Activated CD4-positive, alpha-beta T cell treated with anti-CD3 and anti-CD28 coated beads, Interleukin-2, amount 10 ng/mL, durations not matched to agents 7 days and 5 days (primary cell): ENCODE measurements at regions not wholly inside any gene's neighbourhood (a gene's known extent, or its start where the extent isn't known, plus 50 kb on each side); places are given as distances from the start of the nearest gene placed in this dataset.

Experiments
- CTCF ChIA-PET: fragments of 350-600 bp; sonication (Branson Sonifier 250); formaldehyde crosslinking; loops from one replicate; lab custom pipeline; 2021; ENCODE audit warnings: antibody characterized with exemption; lab: Charles Lee
- POLR2A ChIA-PET: fragments of 350-600 bp; sonication (Branson Sonifier 250); formaldehyde crosslinking; loops from one replicate; lab custom pipeline; 2021; ENCODE audit warnings: antibody characterized with exemption; lab: Charles Lee
- DNase-seq: peaks from one replicate; pipeline ENCODE4 v3.0.0-alpha.2; 2020
- H3K27ac Mint-ChIP-seq: one replicate; pipeline ENCODE4 v1.8.0; 2021; ENCODE audit warnings: mild to moderate bottlenecking, moderate library complexity, mixed read lengths
- H3K27me3 Mint-ChIP-seq: one replicate; pipeline ENCODE4 v1.8.0; 2021; ENCODE audit warnings: mixed read lengths
- H3K36me3 Mint-ChIP-seq: one replicate; pipeline ENCODE4 v1.8.0; 2021; ENCODE audit warnings: low read depth, mixed read lengths
- H3K4me1 Mint-ChIP-seq: one replicate; pipeline ENCODE4 v1.8.0; 2021; ENCODE audit warnings: mixed read lengths
- H3K4me3 Mint-ChIP-seq: one replicate; pipeline ENCODE4 v1.8.0; 2021; ENCODE audit warnings: mild to moderate bottlenecking, moderate library complexity, mixed read lengths
- H3K9me3 Mint-ChIP-seq: one replicate; pipeline ENCODE4 v1.8.0; 2021; ENCODE audit warnings: mixed read lengths

- Mint-ChIP-seq H3K27ac (no peak overlapping the region), H3K4me3 (no peak overlapping the region), H3K27me3 (no peaks in the 10 kb centered on the region), H3K9me3 (peaks cover 12% of the 10 kb centered on the region), H3K36me3 (no peaks in the 10 kb centered on the region), H3K4me1 (no peaks in the 10 kb centered on the region)
- DNase-seq: no peak
- ChIA-PET CTCF (no interaction called here), POLR2A (no interaction called here)
Observed at GRCh38 chr2:51629406-51629805, 597.5 kb upstream of the NRXN1 start.

GRCh38 chr2:51628917-51629316 is 597.0 kb upstream of the NRXN1 start:
- H3K9me3 Mint-ChIP-seq: peaks cover 12% of the 10 kb centered on the region
- H3K27ac Mint-ChIP-seq: no peak overlapping the region
- CTCF ChIA-PET: no interaction called here

GRCh38 chr2:51624995-51625394 is 593.1 kb upstream of the NRXN1 start:
- POLR2A ChIA-PET: no interaction called here
- Mint-ChIP-seq H3K4me3 (no peak overlapping the region), H3K36me3 (no peaks in the 10 kb centered on the region), H3K27me3 (no peaks in the 10 kb centered on the region), H3K9me3 (peaks cover 13% of the 10 kb centered on the region), H3K4me1 (no peaks in the 10 kb centered on the region), H3K27ac (no peak overlapping the region)
- DNase-seq: no peak
- CTCF ChIA-PET: no interaction called here

More at GRCh38 chr2:51628917-51629316, 597.0 kb upstream of the NRXN1 start:
- H3K36me3 Mint-ChIP-seq: no peaks in the 10 kb centered on the region
- DNase-seq: no peak
- H3K27me3 Mint-ChIP-seq: no peaks in the 10 kb centered on the region
- no peak overlapping the region for H3K4me3 Mint-ChIP-seq
- no peaks in the 10 kb centered on the region for H3K4me1 Mint-ChIP-seq
- POLR2A ChIA-PET: no interaction called here

- no peak overlapping the region for H3K27ac Mint-ChIP-seq
- CTCF ChIA-PET: no interaction called here
- DNase-seq: no peak
- peaks cover 16% of the 10 kb centered on the region for H3K9me3 Mint-ChIP-seq
- H3K4me3 Mint-ChIP-seq: no peak overlapping the region
- POLR2A ChIA-PET: no interaction called here
- H3K27me3 Mint-ChIP-seq: no peaks in the 10 kb centered on the region
- no peaks in the 10 kb centered on the region for H3K36me3 Mint-ChIP-seq
- H3K4me1 Mint-ChIP-seq: no peaks in the 10 kb centered on the region
Observed at GRCh38 chr2:51620796-51621195, 588.9 kb upstream of the NRXN1 start.

- Mint-ChIP-seq H3K9me3 (peaks cover 15% of the 10 kb centered on the region), H3K27me3 (no peaks in the 10 kb centered on the region), H3K4me1 (no peaks in the 10 kb centered on the region), H3K4me3 (no peak overlapping the region), H3K27ac (no peak overlapping the region), H3K36me3 (no peaks in the 10 kb centered on the region)
- ChIA-PET CTCF (no interaction called here), POLR2A (no interaction called here)
- no peak for DNase-seq
Observed at GRCh38 chr2:51619961-51620360, 588.0 kb upstream of the NRXN1 start.

- H3K9me3 Mint-ChIP-seq: peaks cover 23% of the 10 kb centered on the region
Observed at GRCh38 chr2:51612387-51612786, 580.5 kb upstream of the NRXN1 start.

GRCh38 chr2:51601706-51602105 is 569.8 kb upstream of the NRXN1 start:
- Mint-ChIP-seq H3K4me1 (no peaks in the 10 kb centered on the region), H3K9me3 (peaks cover 15% of the 10 kb centered on the region), H3K4me3 (no peak overlapping the region), H3K36me3 (no peaks in the 10 kb centered on the region), H3K27ac (no peak overlapping the region), H3K27me3 (no peaks in the 10 kb centered on the region)
- DNase-seq: no peak
- CTCF ChIA-PET: no interaction called here
- POLR2A ChIA-PET: no interaction called here

More at GRCh38 chr2:51612387-51612786, 580.5 kb upstream of the NRXN1 start:
- DNase-seq: no peak
- Mint-ChIP-seq H3K4me1 (no peaks in the 10 kb centered on the region), H3K36me3 (no peaks in the 10 kb centered on the region), H3K27me3 (no peaks in the 10 kb centered on the region), H3K4me3 (no peak overlapping the region), H3K27ac (no peak overlapping the region)
- CTCF ChIA-PET: no interaction called here
- POLR2A ChIA-PET: no interaction called here

- Mint-ChIP-seq H3K36me3 (no peaks in the 10 kb centered on the region), H3K4me1 (no peaks in the 10 kb centered on the region), H3K27me3 (no peaks in the 10 kb centered on the region), H3K27ac (no peak overlapping the region), H3K4me3 (no peak overlapping the region), H3K9me3 (no peaks in the 10 kb centered on the region)
- no peak for DNase-seq
- ChIA-PET POLR2A (no interaction called here), CTCF (interaction anchor here (0.6 kb wide), 1 partner anchor 31 kb away, joined by 3 read pairs; no protein-coding TSS in a partner anchor)
Observed at GRCh38 chr2:51597086-51597485, 565.2 kb upstream of the NRXN1 start.

GRCh38 chr2:51595836-51596235 is 563.9 kb upstream of the NRXN1 start:
- Mint-ChIP-seq H3K36me3 (no peaks in the 10 kb centered on the region), H3K4me3 (no peak overlapping the region), H3K27me3 (no peaks in the 10 kb centered on the region), H3K27ac (no peak overlapping the region), H3K4me1 (no peaks in the 10 kb centered on the region), H3K9me3 (peaks cover 3% of the 10 kb centered on the region)
- POLR2A ChIA-PET: no interaction called here
- CTCF ChIA-PET: no interaction called here
- no peak for DNase-seq

- Mint-ChIP-seq H3K4me1 (no peaks in the 10 kb centered on the region), H3K27me3 (no peaks in the 10 kb centered on the region), H3K36me3 (no peaks in the 10 kb centered on the region), H3K9me3 (peaks cover 13% of the 10 kb centered on the region), H3K4me3 (no peak overlapping the region), H3K27ac (no peak overlapping the region)
- ChIA-PET POLR2A (no interaction called here), CTCF (no interaction called here)
- DNase-seq: no peak
Observed at GRCh38 chr2:51581636-51582267, 549.8 kb upstream of the NRXN1 start.

- CTCF ChIA-PET: no interaction called here
- Mint-ChIP-seq H3K27ac (no peak overlapping the region), H3K9me3 (peaks cover 7% of the 10 kb centered on the region), H3K4me1 (no peaks in the 10 kb centered on the region), H3K36me3 (no peaks in the 10 kb centered on the region), H3K4me3 (no peak overlapping the region), H3K27me3 (no peaks in the 10 kb centered on the region)
- POLR2A ChIA-PET: no interaction called here
- DNase-seq: no peak
Observed at GRCh38 chr2:51579412-51579811, 547.5 kb upstream of the NRXN1 start.

GRCh38 chr2:51575181-51575580 is 543.2 kb upstream of the NRXN1 start:
- Mint-ChIP-seq H3K9me3 (peaks cover 9% of the 10 kb centered on the region), H3K27ac (no peak overlapping the region), H3K4me1 (no peaks in the 10 kb centered on the region), H3K27me3 (no peaks in the 10 kb centered on the region), H3K4me3 (no peak overlapping the region), H3K36me3 (no peaks in the 10 kb centered on the region)
- DNase-seq: no peak
- ChIA-PET CTCF (no interaction called here), POLR2A (no interaction called here)

- POLR2A ChIA-PET: no interaction called here
- H3K27ac Mint-ChIP-seq: no peak overlapping the region
- H3K36me3 Mint-ChIP-seq: no peaks in the 10 kb centered on the region
- no peaks in the 10 kb centered on the region for H3K4me1 Mint-ChIP-seq
- peaks cover 4% of the 10 kb centered on the region for H3K9me3 Mint-ChIP-seq
- DNase-seq: no peak
- H3K27me3 Mint-ChIP-seq: no peaks in the 10 kb centered on the region
- CTCF ChIA-PET: no interaction called here
- H3K4me3 Mint-ChIP-seq: no peak overlapping the region
Observed at GRCh38 chr2:51559026-51559425, 527.1 kb upstream of the NRXN1 start.

- Mint-ChIP-seq H3K36me3 (no peaks in the 10 kb centered on the region), H3K27me3 (no peaks in the 10 kb centered on the region), H3K27ac (no peak overlapping the region), H3K4me3 (no peak overlapping the region), H3K4me1 (no peaks in the 10 kb centered on the region), H3K9me3 (no peaks in the 10 kb centered on the region)
- no peak for DNase-seq
- ChIA-PET CTCF (no interaction called here), POLR2A (no interaction called here)
Observed at GRCh38 chr2:51553476-51553875, 521.5 kb upstream of the NRXN1 start.
